ENCODE measurements at regions not wholly inside any gene's neighbourhood (a gene's known extent, or its start where the extent isn't known, plus 50 kb on each side); places are given as distances from the start of the nearest gene placed in this dataset.
A peak's percentile ranks its signal among the peaks of the same experiment; 100 is the strongest.

GRCh38 chr16:13864689-13865088 lies 55.3 kb upstream of the ERCC4 start:
- no peaks in the 10 kb centered on the region for H3K9me1 ChIP-seq (ENCODE audit: control insufficient read depth, insufficient read depth, low read length)
- no peak overlapping the region for H3K27ac ChIP-seq (ENCODE audit: extremely low read depth, low read depth, low read length)
- H3K4me2 ChIP-seq (ENCODE audit: insufficient read depth, low read length), result no peak overlapping the region
- H4K20me1 ChIP-seq (replicated peaks; ENCODE audit: control insufficient read depth, insufficient read depth, low read length), result no peaks in the 10 kb centered on the region
- H3K9ac ChIP-seq (ENCODE audit: insufficient read depth in 1 of 2, low read depth in 2 of 2, low read length in 2 of 2), result no peak overlapping the region
- no peak overlapping the region for H3K4me3 ChIP-seq
- intact Hi-C loops (cut with micrococcal nuclease), result loop anchor here (5.0 to 10.0 kb wide), 2 partner anchors 53 to 130 kb away; no protein-coding TSS in a partner anchor
- WGBS (ENCODE audit: insufficient coverage, low coverage, missing lambda C conversion rate), result 0% methylated on average over 4 of the region's 4 CpGs
- no peaks in the 10 kb centered on the region for H3K27me3 ChIP-seq (ENCODE audit: control insufficient read depth in 2 of 2, insufficient read depth in 2 of 2, low read length in 2 of 2)
- BruUV-seq (replicated peaks), result no TSS peak
- no peaks in the 10 kb centered on the region for H3K36me3 ChIP-seq (ENCODE audit: control insufficient read depth, insufficient read depth, low read length)
- no peak for DNase-seq (ENCODE audit: extremely low read depth in 1 of 4, low spot score in 3 of 4)
- no peaks in the 10 kb centered on the region for H3K4me1 ChIP-seq (replicated peaks in 1 of 2; ENCODE audit: control insufficient read depth in 2 of 2, insufficient read depth in 2 of 2, low read length in 2 of 2)
- in situ Hi-C loops (cut with MboI), result no loop called here
- no peak for TF ChIP-seq NR2C2 (CRISPR knock-in tag; IDR thresholded peaks at IDR 0.05)
- peak; percentile 40 for TF ChIP-seq NR2C2 (tag; IDR thresholded peaks at IDR 0.05)
- 0 out of 2 replicates have a peak, but pooled peaks have one; percentile 38 for TF ChIP-seq GABPA (tag; conservative IDR thresholded peaks at IDR 0.05; ENCODE audit: low read depth)
- peak; percentile 28; the same call in 1 of the 2 replicates for TF ChIP-seq TOE1 (IDR thresholded peaks at IDR 0.05; ENCODE audit: borderline replicate concordance)
- no peak for TF ChIP-seq TOE1 (CRISPR knock-in tag; IDR thresholded peaks at IDR 0.05; ENCODE audit: borderline replicate concordance, low read depth)
- TF ChIP-seq NR2C1 (IDR thresholded peaks at IDR 0.05), result 0 out of 2 replicates have a peak, but pooled peaks have one; percentile 15
- TF ChIP-seq NR2C1 (tag; IDR thresholded peaks at IDR 0.05), result no peak
- TF ChIP-seq ZNF212 (CRISPR knock-in tag; IDR thresholded peaks at IDR 0.05), result no peak
- TF ChIP-seq TFE3 (CRISPR knock-in tag; IDR thresholded peaks at IDR 0.05), result peak; percentile 79
- no peak for TF ChIP-seq ZNF584 (CRISPR knock-in tag; IDR thresholded peaks at IDR 0.05; ENCODE audit: low read depth)
- no peaks in the 10 kb centered on the region for H3K9me3 ChIP-seq (replicated peaks; ENCODE audit: control insufficient read depth, insufficient read depth, low read depth, low read length)
- ChIA-PET CTCF (ENCODE audit: low intra/inter-chr PET ratio) (no interaction called here), POLR2A (no interaction called here)
- no peak for FAIRE-seq
- H3K79me2 ChIP-seq (ENCODE audit: control insufficient read depth, insufficient read depth, low read length), result no peaks in the 10 kb centered on the region
- no peak for ATAC-seq
- peak overlapping the region; percentile 44; the same call in 1 of the 2 replicates for H2AFZ ChIP-seq (ENCODE audit: low read depth, low read length)
